CD4-positive, alpha-beta T cell treated with Interleukin-15 for 1 hour (primary cell): ENCODE measurements at regions not wholly inside any gene's neighbourhood (a gene's known extent, or its start where the extent isn't known, plus 50 kb on each side); places are given as distances from the start of the nearest gene placed in this dataset.
"Not testable (repeated sequence)": the region's sequence is repeated elsewhere in the genome, so short reads cannot be mapped to it uniquely, and the experiment has no call there.

Experiments
- DNase-seq: peaks from one replicate; pipeline ENCODE4 v3.0.0-alpha.2; 2020

DNA sequence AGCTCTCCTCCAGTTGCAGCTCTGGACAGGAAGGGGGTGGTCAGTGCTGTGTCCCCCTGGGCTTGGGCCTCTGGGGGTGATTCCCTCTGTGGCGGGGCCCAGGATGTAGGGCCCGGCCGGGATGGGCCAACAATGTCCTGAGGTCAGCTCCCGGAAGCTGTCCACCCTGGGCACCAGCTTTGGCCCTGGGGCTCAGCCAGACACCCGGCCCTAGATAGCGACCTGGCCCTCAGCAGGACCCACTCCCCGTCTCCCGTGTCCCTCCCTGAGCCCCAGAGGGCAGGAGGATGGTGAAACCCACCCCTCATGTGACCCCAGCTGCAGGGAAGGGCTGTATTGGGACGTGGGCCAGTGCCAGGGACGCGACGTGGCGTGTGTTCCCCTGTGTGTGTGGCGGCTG is 96.8 kb downstream of the TMEM121 start:
- not testable (repeated sequence) for DNase-seq

DNA sequence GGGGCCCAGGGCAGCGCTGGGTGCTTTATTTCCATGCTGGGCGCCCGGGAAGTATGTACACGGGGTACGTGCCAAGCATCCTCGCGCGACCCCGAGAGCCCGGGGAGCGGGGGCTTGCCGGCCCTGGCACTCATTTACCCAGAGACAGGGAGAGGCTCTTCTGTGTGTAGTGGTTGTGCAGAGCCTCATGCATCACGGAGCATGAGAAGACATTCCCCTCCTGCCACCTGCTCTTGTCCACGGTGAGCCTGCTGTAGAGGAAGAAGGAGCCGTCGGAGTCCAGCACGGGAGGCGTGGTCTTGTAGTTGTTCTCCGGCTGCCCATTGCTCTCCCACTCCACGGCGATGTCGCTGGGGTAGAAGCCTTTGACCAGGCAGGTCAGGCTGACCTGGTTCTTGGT is 98.0 kb downstream of the TMEM121 start:
- not testable (repeated sequence) for DNase-seq

DNA sequence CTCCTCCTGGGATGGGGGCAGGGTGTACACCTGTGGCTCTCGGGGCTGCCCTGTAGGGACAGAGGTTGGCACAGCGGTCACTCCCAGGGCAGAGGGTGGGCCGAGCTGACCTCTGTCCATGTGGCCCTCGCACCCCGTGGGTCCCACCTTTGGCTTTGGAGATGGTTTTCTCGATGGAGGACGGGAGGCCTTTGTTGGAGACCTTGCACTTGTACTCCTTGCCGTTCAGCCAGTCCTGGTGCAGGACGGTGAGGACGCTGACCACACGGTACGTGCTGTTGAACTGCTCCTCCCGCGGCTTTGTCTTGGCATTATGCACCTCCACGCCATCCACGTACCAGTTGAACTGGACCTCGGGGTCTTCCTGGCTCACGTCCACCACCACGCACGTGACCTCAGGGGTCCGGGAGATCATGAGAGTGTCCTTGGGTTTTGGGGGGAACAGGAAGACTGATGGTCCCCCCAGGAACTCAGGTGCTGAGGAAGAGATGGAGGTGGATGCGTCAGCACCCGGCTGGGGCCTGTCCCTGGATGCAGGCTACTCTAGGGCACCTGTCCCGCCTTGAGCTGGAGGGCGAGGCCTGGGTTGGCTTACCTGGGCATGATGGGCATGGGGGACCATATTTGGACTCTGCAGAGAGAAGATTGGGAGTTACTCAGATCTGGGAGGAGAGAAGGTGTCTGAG is 98.5 kb downstream of the TMEM121 start:
- DNase-seq = not testable (repeated sequence)

DNA sequence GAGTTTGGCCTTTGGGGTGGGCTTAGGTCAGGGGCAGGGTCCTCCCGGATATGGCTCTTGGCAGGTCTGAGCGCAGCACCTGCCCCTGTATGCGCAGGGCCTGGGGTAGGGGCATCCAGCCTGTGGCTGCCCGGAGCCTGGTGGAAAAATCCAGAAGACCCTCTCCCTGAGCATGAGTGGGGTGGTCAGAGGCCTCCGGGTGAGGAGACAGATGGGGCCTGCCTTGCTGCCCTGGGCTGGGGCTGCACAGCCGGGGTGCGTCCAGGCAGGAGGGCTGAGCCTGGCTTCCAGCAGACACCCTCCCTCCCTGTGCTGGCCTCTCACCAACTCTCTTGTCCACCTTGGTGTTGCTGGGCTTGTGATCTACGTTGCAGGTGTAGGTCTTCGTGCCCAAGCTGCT is 99.1 kb downstream of the TMEM121 start:
- DNase-seq = not testable (repeated sequence)

DNA sequence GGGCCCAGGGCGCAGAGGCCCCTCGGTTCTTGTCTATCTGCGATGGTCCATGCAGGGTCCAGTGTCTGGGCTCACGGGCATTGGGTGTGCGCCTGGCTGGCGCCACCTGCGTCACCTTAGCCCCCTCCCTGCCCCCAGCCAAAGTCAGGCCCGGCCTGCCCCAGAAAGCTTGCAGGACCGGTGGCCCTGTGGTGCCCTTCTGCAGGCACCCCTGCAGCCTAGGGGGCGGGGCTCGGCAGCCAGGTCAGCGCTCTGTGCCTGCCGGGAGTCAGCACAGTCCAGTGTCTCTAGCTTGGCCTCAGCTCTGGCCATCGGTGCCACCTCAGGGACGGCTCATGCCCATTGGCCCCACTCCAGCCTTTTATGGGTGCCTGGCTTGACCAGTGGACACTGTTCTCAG is 99.7 kb downstream of the TMEM121 start:
- not testable (repeated sequence) for DNase-seq

DNA sequence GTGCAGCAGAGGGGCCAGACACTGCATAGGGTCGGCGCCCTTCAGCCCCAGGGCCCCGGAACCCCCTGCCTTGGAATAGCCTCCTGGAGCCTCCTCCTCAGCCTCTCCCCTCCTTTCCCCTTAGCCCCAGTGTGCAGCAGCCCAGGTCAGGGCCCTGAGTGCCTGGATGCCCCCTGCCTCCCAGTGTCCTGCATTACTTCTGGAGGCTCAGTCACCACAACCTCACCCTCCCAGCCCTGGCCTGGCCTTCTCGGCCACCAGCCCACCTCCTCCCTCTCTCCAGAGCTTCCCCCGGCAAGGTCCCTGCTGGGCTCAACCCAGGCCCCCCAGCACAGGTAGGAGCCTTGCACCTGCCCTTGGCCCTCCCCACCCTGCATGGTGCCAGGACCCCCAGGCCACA is 100.3 kb downstream of the TMEM121 start:
- DNase-seq = not testable (repeated sequence)

DNA sequence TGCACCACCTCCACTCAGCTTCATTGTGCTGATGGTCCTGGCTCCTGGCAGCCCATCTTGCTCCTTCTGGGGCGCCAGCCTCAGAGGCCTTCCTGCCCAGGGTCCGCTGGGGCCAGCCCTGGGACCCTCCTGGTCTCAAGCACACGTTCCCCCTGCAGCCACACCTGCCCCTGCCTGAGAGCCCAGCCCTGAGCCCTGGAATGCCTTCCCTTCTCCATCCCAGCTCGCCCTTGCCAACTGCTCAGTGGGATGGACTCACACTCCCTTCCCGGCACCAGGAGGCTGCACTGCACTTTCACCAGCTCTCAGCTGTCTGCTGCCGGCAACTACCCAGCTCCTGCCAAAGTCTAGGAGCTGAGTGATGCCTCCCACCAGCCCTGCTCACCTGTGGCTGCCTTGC is 100.9 kb downstream of the TMEM121 start:
- not testable (repeated sequence) for DNase-seq

DNA sequence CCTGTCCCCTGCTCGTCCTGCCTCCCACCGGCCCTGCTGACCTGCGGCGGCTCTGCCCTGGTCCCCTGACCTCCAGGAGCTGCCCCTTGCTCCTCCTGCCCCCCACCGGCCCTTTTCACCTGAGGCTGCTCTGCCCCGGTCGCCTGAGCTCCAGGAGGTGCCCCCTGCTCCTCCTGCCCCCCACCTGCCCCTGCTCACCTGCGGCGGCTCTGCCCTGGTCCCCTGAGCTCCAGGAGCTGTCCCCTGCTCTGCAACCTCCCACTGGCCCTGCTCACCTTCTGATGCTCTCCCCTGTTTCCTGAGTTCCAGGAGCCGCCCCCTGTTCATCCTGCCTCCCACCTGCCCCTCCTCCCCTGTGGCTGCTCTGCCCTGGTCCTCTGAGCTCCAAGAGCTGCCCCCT is 101.3 kb downstream of the TMEM121 start:
- no peak for DNase-seq

DNA sequence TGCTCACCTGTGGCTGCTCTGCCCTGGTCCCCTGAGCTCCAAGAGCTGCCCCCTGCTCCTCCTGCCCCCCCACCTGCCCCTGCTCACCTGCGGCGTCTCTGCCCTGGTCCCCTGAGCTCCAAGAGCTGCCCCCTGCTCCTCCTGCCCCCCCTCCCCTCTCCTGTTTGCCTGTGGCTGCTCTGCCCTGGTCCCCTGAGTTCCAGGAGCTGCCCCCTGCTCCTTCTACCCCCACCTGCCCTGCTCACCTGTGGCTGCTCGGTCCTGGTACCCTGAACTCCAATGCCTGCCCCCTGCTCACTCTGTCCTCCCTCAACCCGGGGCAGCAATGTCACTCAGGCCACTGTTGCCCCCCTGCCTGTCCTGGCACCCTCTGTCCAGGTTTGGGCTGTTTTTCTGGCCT is 101.7 kb downstream of the TMEM121 start:
- not testable (repeated sequence) for DNase-seq

DNA sequence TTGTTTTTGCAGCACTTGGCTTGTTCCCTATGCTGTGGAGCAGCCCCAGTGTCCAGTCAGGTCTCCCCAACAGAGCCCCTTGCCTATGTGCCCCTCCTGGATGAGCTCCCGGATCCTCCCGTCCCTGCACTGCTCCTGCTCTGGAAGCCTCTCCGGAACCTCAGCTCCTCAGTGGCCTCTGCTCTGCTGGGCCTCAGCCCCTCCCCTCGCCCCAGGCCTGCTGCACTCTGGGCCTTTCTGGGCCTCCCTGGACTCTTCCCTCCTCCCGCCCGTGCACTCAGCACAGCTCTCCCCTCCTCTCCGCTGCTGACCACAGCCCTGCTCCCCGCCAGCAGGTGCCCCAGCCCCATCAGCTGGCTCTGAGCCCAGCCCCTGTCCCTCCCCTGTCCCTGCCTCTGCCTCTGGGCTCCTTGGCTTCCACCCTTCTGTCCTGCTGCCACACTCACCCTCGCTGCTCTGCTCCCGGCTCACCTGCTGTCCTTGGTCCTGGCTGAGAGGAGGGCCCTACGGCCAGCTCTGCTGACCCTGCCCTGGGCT is 102.2 kb downstream of the TMEM121 start:
- DNase-seq = not testable (repeated sequence)

DNA sequence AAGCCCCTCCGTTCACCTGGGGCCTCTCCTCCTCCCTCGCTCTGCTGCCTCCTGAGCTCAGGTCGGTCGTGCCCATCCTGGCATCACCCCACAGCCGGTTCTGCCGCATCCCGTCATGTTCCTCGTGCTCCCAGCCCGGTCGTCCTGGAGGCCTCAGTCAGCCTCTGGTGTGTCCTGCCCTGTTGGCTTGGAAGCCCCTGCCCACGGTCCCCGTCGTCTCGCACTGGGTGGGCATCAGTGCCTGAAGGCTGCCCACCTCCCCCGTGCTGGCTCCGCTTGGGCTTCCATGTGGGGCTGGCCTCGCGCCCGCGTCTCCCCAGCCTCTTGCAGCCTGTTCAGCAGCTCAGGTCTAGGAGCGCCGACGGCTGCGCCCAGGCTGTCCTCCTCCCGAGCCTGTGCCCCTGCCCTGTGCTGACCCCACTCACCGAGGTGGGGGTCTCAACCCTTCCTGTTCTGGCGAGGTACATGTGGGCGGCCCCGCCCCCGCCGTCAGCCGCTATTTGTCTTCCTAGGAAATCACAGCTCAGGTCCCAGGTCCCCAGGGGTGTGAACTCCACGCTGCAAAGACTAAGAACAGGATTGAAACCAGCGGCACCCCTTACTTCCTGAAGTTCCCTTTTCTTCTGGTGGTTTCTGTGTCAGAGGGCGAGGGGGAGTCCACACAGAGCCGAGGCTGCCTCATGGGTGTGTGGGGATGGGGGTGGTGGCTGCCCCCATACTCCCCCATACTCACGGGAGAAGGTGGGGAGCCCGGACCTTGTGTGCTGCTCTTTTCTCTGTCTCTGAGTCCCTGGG is 102.9 kb downstream of the TMEM121 start:
- not testable (repeated sequence) for DNase-seq

DNA sequence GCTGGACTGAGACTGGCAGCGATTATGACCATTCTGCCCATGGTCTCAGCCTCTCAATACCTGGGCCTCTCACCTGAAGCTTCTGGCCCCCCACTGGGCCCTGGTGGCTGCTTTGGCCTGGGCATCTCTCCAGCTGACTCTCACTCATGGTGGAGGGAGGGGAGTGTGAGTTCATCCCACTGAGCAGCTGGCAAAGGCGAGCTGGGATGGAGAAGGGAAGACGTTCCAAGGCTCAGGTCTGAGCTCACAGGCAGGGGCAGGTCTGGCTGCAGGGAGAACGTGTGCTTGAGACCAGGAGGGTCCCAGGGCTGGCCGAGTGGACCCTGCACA is 103.5 kb downstream of the TMEM121 start:
- DNase-seq = no peak

DNA sequence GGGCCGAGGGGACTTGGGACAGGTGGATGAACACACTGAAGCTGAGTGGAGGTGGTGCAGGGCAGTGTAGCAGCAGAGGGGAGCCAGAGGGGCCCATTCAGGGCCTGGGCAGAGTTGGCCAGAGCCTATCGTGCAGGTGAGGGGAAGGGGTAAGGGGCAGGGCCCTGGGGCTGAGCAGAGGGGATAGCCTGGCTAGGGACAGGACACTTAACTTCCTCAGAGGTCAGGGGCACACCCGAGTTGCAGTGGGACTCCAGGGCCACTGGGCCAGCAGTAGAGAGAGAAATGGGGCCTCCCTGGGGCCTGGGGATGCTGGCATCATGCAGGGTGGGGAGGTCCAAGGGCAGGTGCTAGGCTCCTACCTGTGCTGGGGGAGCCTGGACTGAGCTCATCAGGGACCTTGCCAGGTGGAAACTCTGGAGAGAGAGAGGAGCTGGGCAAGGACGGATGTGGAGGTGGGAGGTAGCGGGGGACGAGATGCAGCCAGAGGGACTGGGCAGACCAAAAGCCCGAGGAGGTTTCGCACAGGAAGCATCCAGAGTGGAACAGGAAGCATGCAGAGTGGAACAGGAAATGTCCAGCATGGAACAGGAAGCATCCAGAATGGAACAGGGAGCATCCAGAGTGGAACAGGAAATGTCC is 104.0 kb downstream of the TMEM121 start:
- DNase-seq = not testable (repeated sequence)

DNA sequence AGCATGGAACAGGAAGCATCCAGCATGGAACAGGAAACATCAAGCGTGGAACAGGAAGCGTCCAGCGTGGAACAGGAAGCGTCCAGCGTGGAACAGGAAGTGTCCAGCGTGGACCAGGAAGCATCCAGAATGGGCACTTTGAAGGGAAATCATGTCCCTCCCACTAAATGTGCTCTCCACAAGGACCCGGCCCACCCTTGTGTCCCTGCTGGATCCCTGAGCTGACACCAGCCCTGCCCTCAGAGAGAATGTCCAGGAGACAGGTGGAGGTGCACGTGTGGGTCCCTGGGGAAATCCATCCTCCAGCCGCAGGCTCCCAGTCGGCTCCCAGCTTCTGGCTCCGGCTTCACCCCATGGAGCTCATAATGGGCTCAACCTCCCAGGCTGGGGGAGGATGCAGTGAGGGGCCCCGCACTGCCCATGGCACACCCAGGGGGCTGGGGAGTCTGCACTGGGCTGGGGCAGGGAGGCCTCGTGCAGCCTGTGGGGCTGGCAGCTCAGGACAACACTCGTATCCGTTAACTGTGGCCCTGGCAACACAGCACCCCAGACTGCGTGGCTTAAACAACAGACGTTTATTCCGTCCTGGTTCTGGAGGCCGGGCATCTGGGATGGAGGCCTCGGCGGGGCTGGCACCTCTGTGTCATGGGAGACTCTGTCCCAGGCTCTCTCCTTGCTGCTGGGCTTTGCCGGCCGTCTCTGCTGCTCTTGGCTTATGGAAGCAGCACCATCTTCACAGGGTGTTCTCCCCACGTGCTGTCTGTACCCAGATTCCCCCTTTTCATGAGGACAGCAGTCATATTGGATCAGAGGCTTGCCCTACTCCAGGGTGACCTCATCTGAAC is 104.8 kb downstream of the TMEM121 start:
- not testable (repeated sequence) for DNase-seq

DNA sequence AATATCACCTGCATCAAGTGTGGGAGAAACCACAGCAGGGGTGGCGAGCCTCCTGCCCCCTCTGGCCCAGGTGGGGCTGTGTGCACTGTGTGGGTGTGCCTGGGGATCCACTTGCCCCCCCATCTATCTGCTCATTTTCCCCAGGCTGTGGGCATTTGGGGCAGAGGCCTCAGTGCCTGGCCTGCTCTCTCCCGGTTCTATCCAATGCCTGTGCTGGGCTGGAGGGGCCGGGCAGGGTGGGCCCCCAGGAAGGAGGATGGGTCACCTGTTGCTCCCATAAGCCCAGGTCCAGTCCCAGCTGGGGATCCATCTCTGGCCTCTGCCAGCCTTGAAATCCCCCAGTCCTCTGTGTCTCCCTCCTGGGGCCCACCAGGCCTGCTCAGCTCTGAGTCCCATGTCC is 105.6 kb downstream of the TMEM121 start:
- no peak for DNase-seq

DNA sequence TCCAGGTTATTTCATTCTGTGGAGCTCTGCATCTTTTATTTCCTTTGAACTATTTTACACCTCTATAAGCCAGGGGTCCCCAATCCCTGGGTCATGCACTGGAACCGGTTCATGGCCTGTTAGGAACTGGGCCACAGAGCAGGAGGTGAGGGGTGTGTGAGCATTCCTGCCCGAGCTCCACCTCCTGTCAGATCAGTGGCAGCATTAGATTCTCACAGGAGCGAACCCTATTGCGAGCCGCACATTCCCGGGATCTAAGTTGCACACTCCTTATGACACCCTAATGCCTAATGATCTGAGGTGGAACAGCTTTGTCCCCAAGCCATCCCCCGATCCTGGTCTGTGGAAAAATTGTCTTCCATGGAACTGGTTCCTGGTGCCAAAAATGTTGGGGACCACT is 107.2 kb downstream of the TMEM121 start:
- DNase-seq = not testable (repeated sequence)

DNA sequence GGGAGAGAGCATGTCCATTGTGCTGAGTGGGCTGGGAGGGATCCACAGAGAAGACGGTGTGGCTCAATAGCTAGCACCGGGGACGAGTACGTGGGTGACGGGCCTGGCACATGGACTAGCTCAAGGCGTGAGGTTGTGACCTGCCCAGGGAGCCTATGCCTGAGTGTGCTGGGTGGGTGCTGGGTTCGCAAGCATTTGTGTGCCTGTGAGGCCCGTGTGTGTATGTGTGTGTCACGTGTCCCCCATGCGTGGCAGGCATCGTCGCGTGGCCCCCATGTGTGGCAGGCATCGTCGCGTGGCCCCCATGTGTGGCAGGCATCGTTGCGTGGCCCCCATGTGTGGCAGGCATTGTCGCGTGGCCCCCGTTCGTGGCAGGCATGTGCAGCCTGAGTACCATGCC is 109.2 kb downstream of the TMEM121 start:
- no peak for DNase-seq

DNA sequence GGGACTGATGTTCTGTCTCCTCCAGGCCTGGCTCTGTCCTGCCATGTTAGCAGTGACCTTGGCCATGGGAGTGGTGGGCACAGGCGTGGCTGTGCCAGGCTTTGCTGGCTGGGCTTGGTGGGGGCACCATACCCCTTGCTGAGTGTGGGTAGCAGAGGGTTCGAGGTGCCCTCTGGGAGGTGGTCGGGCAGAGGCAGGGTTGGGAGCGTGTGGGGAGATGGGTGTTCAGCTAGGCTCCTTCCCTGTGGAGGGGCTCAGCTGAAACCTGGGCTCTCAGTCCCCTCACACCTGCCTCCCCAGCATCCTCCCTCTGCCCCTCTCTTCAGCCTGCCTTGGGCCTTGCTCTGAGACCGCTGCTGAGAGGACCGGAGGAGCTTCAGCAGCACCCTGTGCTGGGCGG is 109.6 kb downstream of the TMEM121 start:
- DNase-seq = not testable (repeated sequence)

DNA sequence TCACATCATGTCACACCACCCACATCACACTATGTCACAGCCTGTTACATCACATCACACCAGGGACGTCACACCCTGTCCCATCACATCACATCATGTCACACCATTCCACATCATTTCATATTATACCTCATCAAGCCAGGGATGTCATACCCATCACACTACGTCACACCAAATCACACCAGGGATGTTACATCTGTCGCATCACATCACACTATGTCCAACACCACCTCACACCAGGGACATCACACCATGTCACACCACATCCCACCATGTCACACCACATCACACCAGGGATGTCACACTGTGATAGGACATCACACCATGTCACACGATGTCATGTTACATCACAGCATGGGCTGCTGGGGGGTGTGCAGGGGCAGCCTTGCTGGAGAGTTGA is 110.6 kb downstream of the TMEM121 start:
- no peak for DNase-seq

DNA sequence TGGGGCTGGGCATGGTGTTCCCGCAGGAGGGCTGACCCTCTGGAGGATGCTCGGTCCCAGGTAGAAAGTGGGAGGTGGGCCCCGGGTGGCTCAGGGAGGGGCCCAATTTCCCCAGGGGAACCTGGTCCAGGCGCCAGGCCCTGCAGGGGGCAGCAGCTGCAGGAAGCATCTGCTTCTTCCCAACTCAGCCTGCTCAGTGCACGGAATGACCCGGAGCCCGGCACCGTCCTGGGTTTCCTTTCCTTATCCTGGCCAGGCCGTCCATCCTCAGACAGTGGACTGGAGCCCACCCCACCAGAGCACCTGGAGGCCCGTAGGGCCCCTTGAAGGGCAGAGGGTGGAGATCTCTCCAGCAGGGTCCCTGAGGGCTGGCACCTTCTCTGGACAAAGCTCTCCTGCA is 111.0 kb downstream of the TMEM121 start:
- not testable (repeated sequence) for DNase-seq

DNA sequence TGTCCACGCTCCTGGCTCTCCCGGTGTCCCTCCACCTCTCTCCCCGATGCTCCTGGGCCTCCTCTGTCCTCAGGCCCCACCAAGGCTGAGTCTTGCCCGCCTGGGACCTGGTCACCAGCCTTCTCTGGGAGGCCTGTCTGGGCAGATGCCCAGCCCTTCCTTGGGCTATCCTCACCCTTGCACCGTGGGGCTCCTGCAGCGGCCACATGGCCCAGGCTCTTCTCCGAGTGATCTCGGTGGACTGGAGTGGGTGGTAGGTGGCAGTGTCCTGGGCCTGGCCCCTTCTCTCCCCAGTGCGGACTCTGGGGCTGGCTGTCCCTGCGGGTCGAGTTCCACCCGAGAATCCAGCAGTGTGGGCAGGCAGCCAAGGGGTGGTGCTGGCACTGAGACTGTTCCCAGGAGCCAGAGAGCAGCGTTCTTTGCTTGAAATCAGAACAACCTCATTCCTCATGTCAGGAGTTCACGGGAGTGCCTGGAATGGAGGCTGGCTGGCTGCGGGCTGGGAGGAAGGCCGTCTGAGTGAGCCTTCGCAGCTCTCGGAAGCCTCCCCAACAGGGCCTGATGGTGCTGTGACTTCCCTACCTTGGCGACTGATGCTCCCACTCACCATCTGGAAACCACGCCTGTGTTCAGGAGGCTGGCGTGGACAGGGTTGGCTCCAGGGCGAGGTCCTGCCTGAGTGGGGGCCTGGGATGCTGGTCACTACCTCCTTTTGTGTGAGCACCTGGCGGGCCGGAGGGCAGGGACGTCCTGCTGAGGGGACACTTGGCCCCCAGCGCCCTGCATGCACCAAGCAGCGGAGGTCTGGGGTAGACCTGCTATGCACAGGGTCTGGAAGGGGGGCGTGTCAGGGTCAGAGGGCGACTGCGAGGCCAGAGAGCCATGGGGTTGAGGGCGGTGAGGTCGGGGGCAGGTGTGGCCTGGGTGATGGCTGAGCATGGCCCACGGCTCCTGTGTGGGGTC is 113.9 kb downstream of the TMEM121 start:
- DNase-seq = not testable (repeated sequence)
